AG09309 (cell line): ENCODE measurements at regions not wholly inside any gene's neighbourhood (a gene's known extent, or its start where the extent isn't known, plus 50 kb on each side); places are given as distances from the start of the nearest gene placed in this dataset.
"Not testable (repeated sequence)": the region's sequence is repeated elsewhere in the genome, so short reads cannot be mapped to it uniquely, and the experiment has no call there.

Source experiments
- DNase-seq: peaks from one replicate; pipeline ENCODE4 v3.0.0-alpha.2; 2010; ENCODE audit warnings: low read depth
- H3K4me3 ChIP-seq: 2 replicates; pipeline ENCODE4 v1.5.1; 2011; ENCODE audit warnings: mild to moderate bottlenecking, low read depth, low read length, moderate library complexity; ENCODE audit not compliant: control insufficient read depth
- CTCF ChIP-seq: IDR thresholded peaks from 2 replicates; pipeline ENCODE4 v1.5.1; 2011; ENCODE audit warnings: mild to moderate bottlenecking, low read depth, low read length, inconsistent platforms; ENCODE audit not compliant: insufficient read depth, control insufficient read depth; ENCODE audit errors: missing control alignments

DNA sequence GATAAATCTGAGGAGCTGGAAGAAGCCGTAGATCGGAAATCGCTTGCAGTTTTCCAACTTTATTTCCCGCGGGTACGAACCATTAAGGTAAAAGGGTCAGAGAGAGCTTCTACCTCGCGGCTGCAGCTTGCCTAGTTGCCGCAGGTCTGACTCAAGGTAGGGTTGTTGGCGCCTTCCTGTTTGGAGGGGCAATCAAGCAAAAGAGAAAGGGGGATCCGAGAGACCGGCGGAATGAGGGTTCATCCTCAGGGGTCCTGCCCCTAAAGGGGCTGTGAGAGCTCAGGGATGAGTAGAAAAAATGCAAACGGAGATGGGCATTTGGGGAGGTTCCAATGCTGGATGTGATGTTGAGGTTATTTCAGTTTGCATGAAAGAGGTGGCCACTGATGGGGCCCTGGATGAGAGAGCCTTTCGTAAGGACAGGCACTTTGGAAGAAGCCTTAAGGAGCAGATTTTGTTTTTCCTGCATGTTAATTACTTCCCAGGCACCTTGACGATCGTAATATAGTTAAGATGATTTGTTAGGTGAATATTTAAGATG lies 265.4 kb downstream of the CGGBP1 start:
- peak overlapping the region; percentile 5 for H3K4me3 ChIP-seq
- no peak for TF ChIP-seq CTCF
- DNase-seq = no peak

- no peak for DNase-seq
- no peak for TF ChIP-seq CTCF
Measured at GRCh38 chr3:87792534-87793336, 266.1 kb downstream of the CGGBP1 start, which contains the start of gene HTR1F. HTR1F (plus strand) TSS chr3:87792706.

DNA sequence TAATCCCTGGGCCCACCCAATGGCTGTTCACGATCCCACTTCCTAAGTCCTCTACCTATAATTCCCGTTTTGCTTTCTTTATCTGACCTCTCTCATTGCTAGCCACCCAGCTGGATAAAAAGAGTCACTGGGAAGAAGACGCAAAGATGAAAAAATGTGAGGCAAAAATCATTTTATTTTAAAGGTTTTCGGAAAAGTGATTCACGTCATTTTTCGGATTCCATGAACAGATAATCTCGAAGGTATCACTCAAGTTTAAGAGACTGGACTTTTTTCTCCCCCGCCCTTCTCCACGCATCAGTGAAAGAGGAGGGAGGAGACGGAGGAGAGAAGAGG lies 266.6 kb downstream of the CGGBP1 start:
- no peak for DNase-seq
- H3K4me3 ChIP-seq = no peak overlapping the region; the same call in 1 of the 2 replicates
- TF ChIP-seq CTCF = no peak

More at GRCh38 chr3:87792534-87793336, 266.1 kb downstream of the CGGBP1 start, which contains the start of gene HTR1F:
- H3K4me3 ChIP-seq = peak within 1 kb of the TSS; percentile 39

DNA sequence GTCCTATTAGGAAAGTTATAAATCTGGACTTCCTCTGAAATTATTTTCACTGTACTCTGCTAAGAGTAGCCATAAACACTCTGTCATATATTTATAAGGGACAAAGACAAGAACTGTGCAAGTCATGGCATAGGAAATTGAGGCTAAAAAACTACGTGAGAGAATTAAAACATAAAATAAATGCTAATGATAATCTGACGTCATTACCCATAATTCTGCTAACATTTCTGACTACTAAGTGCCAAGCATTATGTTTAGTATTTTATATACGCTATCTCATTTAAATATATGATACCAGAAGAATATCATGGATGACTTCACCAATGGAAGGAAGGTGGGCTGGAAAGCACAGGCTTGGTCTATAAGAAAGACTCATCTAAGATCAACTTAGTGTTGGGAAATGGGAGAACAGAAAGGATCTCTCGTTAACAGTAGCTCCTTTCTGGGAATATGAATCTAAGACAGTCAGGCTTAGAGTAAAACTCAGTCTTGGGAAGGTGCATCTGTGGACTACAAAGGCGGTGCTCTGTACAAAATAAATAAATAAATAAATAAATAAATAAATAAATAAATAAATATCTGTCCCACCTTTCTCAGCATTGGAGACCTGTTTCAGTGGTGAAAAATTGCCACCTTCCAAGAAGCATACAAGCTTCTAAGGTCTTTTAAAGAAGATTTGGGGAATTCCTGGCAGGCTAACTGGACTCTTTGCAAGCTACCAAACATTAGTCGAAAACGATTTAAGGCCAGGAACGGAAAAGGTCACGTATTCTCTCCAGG lies 267.4 kb downstream of the CGGBP1 start:
- no peak for TF ChIP-seq CTCF
- DNase-seq = no peak
- H3K4me3 ChIP-seq = no peak overlapping the region

- DNase-seq, H3K4me3 ChIP-seq: not testable (repeated sequence)
Measured at GRCh38 chr3:87789049-87789448, 269.8 kb downstream of the CGGBP1 start.

DNA sequence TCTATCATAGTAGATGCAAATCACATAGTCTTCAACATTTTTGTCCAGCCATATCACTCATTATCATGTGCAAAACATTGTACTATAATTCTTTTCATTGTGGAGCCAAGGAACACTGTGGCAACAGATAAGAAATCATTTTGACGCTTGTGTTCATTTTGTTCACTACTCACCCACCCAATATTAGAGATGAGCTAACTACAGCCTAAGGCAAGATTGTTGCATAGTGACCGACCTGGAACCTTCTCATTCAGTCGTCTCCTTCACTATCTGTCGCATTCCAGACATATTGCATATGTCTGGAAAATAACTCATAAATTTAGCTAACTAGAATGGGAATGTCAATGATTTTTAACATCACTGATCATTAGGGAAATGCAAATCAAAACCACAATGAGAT lies 270.3 kb downstream of the CGGBP1 start:
- H3K4me3 ChIP-seq = no peak overlapping the region
- TF ChIP-seq CTCF = no peak
- no peak for DNase-seq

DNA sequence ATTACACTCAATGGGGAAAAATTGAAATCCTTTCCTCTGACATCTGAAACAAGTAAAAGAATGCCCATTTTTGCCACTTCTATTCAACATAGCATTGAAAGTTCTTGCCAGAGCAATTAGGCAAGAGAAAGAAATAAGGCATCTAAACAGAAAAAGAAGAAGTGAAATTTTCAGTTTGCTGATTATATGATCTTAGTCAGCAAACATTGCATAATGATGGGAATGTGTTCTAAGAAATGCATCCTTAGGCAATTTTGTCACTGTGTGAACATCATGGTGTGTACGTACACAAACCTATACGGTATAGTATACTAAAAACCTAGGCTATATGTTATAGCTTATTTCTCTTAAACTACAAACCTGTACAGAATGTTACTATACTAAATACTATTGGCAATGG lies 278.0 kb downstream of the CGGBP1 start:
- TF ChIP-seq CTCF = no peak
- H3K4me3 ChIP-seq = no peak overlapping the region
- DNase-seq = no peak
